Upper lobe of right lung (tissue), 1 donor: ENCODE measurements at regions not wholly inside any gene's neighbourhood (a gene's known extent, or its start where the extent isn't known, plus 50 kb on each side); places are given as distances from the start of the nearest gene placed in this dataset.

Experiments used
- ATAC-seq: fragments of 200-7000 bp; cut with Tn5 transposase; one replicate; pipeline ENCODE4 v1.9.1; 2020; ENCODE audit warnings: mild to moderate bottlenecking, moderate library complexity
- DNase-seq: peaks from one replicate; pipeline ENCODE4 v3.0.0-alpha.2; 2020
- H3K27ac ChIP-seq: fragments of 200-600 bp; one replicate; pipeline ENCODE4 v1.8.0; 2022
- H3K27me3 ChIP-seq: fragments of 200-600 bp; one replicate; pipeline ENCODE4 v1.8.0; 2022; ENCODE audit warnings: mild to moderate bottlenecking
- H3K36me3 ChIP-seq: fragments of 200-600 bp; one replicate; pipeline ENCODE4 v1.8.0; 2022
- H3K4me1 ChIP-seq: fragments of 200-600 bp; one replicate; pipeline ENCODE4 v1.8.0; 2022
- H3K4me3 ChIP-seq: fragments of 200-600 bp; one replicate; pipeline ENCODE4 v1.8.0; 2022; ENCODE audit warnings: mild to moderate bottlenecking
- H3K9me3 ChIP-seq: fragments of 200-600 bp; one replicate; pipeline ENCODE4 v1.8.0; 2022
- intact Hi-C: fragments of 100-400 bp; cut with DNase I; formaldehyde crosslinking; loops from one replicate; pipeline ENCODE4 v1.11.0; 2022
- TF ChIP-seq, protein P1 (sequence below): fragments of 200-600 bp; IDR thresholded peaks from one replicate; pipeline ENCODE4 v1.8.0; 2022; ENCODE audit warnings: antibody characterized with exemption
- donor health status: DM: no; HTN: yes; CAD: no; lungs with severe emphysema.

GRCh38 chr1:95876276-95876675 is 642.3 kb downstream of the RWDD3 start:
- ATAC-seq (no peak), DNase-seq (no peak)
- TF ChIP-seq, protein P1, sequence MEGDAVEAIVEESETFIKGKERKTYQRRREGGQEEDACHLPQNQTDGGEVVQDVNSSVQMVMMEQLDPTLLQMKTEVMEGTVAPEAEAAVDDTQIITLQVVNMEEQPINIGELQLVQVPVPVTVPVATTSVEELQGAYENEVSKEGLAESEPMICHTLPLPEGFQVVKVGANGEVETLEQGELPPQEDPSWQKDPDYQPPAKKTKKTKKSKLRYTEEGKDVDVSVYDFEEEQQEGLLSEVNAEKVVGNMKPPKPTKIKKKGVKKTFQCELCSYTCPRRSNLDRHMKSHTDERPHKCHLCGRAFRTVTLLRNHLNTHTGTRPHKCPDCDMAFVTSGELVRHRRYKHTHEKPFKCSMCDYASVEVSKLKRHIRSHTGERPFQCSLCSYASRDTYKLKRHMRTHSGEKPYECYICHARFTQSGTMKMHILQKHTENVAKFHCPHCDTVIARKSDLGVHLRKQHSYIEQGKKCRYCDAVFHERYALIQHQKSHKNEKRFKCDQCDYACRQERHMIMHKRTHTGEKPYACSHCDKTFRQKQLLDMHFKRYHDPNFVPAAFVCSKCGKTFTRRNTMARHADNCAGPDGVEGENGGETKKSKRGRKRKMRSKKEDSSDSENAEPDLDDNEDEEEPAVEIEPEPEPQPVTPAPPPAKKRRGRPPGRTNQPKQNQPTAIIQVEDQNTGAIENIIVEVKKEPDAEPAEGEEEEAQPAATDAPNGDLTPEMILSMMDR, result no peak
- H3K27ac ChIP-seq, result no peak overlapping the region
- no peak overlapping the region for H3K4me3 ChIP-seq
- H3K27me3 ChIP-seq, result no peaks in the 10 kb centered on the region
- H3K36me3 ChIP-seq, result no peaks in the 10 kb centered on the region
- no peaks in the 10 kb centered on the region for H3K4me1 ChIP-seq
- intact Hi-C loops, result no loop called here
- no peaks in the 10 kb centered on the region for H3K9me3 ChIP-seq

- Histone ChIP-seq H3K4me1 (no peaks in the 10 kb centered on the region), H3K4me3 (no peak overlapping the region), H3K36me3 (no peaks in the 10 kb centered on the region), H3K27me3 (no peaks in the 10 kb centered on the region), H3K27ac (no peak overlapping the region), H3K9me3 (no peaks in the 10 kb centered on the region)
- ATAC-seq, result no peak
- DNase-seq, result no peak
- intact Hi-C loops, result no loop called here
- TF ChIP-seq, protein P1, result no peak
Measured at GRCh38 chr1:95879498-95880050, 645.6 kb downstream of the RWDD3 start.

GRCh38 chr1:95888941-95889390 is 655.0 kb downstream of the RWDD3 start:
- TF ChIP-seq, protein P1, result no peak
- H3K36me3 ChIP-seq, result no peaks in the 10 kb centered on the region
- H3K27me3 ChIP-seq, result no peaks in the 10 kb centered on the region
- DNase-seq (no peak), ATAC-seq (no peak)
- intact Hi-C loops, result no loop called here
- no peaks in the 10 kb centered on the region for H3K9me3 ChIP-seq
- H3K4me3 ChIP-seq, result no peak overlapping the region
- no peak overlapping the region for H3K27ac ChIP-seq
- H3K4me1 ChIP-seq, result no peaks in the 10 kb centered on the region

DNA sequence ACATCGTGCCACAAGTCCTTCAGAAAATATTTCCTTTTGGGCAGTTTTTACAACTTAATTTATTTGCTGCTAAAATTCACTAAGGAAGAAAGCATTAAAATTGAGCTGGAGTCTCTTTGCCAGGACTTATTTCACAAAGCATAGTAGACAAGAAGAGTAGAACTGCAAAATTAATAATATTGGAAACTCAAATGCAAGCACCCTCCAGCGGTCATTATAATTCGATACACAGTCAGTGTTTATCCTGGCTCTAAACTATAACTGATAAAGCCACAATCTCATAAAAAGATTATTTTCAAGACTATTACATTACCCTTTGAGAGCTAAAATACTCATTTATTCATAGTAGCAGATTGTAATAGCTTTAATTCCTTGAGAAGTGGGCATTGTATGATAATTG is 655.4 kb downstream of the RWDD3 start:
- no peak overlapping the region for H3K4me3 ChIP-seq
- DNase-seq (no peak), ATAC-seq (no peak)
- H3K4me1 ChIP-seq, result no peaks in the 10 kb centered on the region
- no peaks in the 10 kb centered on the region for H3K9me3 ChIP-seq
- TF ChIP-seq, protein P1, result no peak
- no peaks in the 10 kb centered on the region for H3K27me3 ChIP-seq
- H3K36me3 ChIP-seq, result no peaks in the 10 kb centered on the region
- H3K27ac ChIP-seq, result no peak overlapping the region
- intact Hi-C loops, result no loop called here

DNA sequence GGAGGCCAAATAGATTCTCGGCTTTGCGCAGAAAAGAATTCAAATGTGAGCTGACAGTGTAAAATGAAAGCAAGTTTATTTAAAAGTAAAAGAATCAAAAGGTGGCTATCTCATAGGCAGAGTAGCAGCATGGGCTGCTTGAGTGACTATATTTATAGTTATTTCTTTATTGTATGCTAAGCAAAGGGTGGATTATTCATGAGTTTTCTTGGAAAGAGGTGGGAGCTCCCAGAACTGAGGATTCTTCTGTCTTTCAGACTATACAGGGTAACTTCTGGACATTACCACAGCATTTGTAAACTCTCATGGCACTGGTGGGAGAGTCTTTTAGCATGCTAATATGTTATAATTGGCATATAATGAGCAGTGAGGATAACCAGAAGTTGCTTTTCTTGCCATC is 659.9 kb downstream of the RWDD3 start:
- no peaks in the 10 kb centered on the region for H3K9me3 ChIP-seq
- no peak for ATAC-seq
- no peaks in the 10 kb centered on the region for H3K36me3 ChIP-seq
- no peaks in the 10 kb centered on the region for H3K4me1 ChIP-seq
- H3K27ac ChIP-seq, result no peak overlapping the region
- intact Hi-C loops, result no loop called here
- TF ChIP-seq, protein P1, result no peak
- DNase-seq, result no peak
- H3K27me3 ChIP-seq, result no peaks in the 10 kb centered on the region
- no peak overlapping the region for H3K4me3 ChIP-seq

DNA sequence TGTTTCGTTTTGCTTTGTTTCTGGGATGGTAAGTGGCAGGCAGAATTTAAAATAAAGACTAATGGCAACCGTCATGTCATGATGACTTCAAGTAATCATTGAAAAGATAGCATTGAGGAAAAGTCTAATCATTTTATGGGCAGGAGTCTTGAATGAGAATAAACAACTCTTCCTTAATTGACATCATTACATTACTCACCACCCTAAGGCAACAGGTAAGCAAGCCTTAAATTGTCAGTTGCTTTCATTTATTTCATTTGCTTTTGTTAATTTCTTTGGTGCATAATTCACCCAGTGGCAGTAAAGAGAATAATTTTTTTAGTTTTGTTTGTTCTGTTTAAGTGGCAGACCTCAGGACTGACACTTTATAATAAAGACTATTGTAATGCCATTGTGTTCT is 669.0 kb downstream of the RWDD3 start:
- TF ChIP-seq, protein P1, result no peak
- intact Hi-C loops, result no loop called here
- DNase-seq (no peak), ATAC-seq (no peak)
- no peaks in the 10 kb centered on the region for H3K36me3 ChIP-seq
- no peak overlapping the region for H3K27ac ChIP-seq
- H3K4me3 ChIP-seq, result no peak overlapping the region
- no peaks in the 10 kb centered on the region for H3K9me3 ChIP-seq
- H3K4me1 ChIP-seq, result no peaks in the 10 kb centered on the region
- H3K27me3 ChIP-seq, result no peaks in the 10 kb centered on the region
